ENCODE measurements at regions not wholly inside any gene's neighbourhood (a gene's known extent, or its start where the extent isn't known, plus 50 kb on each side); places are given as distances from the start of the nearest gene placed in this dataset.

DNA sequence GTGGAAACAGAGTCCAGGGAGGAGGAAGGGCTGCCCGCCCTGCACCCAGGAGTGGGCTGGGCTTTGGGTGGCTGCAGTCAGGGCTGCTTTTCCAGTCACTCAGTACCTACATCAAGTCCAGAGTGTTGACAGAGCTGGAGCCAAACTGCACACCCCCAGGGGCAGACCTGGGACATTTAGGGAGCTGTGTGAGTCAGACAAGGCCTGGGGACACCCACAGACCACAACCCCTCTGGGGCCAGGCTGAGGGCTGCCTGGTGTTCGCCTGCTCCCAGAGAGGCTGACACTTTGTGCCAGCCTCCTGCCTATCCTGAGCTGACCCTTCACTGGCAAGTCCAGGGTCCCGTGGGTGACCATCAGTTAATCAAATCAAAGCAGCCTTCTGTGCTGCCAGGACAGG is 240.0 kb downstream of the BCOR start:
- no peak for DNase-seq (ENCODE audit: low spot score)

DNA sequence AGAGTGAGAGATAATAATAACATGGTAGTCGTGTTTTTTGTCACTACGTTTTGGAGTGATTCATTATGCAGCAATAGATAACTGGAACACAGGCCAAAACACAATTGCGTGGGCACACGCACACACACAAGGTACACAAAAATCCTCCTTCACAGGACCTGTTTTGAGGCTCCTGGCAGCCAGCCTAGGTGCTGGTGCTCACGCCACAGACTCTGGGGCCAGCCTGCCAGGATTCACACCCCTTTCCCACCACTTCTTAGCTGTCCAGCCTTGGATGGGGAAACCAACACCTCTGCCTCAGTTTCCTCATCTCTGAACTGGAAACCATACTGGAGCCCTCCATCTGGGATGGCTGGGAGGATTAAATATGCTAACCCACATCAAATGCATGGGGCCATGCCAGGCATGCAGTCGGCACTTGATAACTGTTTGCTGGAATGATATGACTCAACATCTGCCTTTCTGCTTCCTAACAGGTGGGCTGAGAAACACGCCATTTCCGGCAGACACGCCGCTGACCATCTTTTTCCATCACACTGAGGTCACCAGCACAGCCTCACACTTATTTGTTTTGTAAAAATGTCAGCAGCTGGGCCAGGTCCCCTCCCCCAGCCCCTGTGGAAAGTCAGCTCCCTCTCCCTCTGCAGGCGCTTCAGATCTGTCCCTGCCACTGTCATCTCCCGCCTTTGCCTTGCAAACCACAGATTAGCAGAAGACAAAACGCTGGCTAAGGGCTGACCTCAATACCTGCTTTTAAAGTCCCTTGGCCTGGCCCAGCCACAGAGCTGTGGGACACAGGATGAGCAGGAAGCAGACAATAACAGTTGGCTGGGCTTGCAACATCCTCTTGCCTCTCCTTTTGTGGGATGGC is 237.5 kb downstream of the BCOR start:
- DNase-seq (ENCODE audit: low spot score) = no peak

DNA sequence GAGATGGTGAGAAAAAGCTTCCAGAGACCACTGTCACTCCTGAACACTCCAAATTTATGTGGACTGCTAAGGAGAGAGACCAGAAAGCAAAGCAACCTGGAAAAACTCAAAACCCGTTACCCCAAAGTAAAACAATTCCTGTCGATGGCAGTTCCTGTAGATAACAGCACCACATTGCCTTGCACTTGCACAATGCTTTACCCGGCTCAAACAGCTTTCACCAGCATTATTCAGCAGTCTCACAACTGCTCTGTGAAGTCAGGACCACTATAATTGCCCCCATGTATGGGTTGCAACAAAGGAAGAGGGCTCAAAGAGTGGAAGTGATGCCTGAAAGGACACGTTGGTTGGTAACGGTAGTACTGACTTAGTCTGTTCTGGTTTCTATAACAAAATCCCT is 234.8 kb downstream of the BCOR start:
- no peak for DNase-seq (ENCODE audit: low spot score)

DNA sequence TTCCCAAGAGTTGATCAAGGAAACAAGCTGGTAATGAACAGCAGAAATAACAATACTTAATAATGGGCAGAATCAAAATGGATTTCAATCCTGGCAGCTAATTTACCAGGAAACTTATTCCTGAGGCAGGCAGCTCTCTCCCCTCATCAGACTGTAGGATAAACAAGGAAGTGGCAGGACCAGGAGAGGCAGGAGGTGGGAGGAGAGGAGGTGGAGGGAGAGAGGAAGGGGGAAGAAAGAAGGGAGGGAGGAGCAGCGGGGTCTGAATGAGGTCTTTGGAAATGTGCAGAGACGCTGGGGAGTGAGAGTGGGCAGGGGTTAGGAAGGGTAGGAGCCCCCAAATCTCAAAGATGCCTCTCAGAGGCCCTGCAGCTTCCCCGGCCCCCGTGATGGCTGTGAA is 231.5 kb downstream of the BCOR start:
- no peak for DNase-seq (ENCODE audit: low spot score)

DNA sequence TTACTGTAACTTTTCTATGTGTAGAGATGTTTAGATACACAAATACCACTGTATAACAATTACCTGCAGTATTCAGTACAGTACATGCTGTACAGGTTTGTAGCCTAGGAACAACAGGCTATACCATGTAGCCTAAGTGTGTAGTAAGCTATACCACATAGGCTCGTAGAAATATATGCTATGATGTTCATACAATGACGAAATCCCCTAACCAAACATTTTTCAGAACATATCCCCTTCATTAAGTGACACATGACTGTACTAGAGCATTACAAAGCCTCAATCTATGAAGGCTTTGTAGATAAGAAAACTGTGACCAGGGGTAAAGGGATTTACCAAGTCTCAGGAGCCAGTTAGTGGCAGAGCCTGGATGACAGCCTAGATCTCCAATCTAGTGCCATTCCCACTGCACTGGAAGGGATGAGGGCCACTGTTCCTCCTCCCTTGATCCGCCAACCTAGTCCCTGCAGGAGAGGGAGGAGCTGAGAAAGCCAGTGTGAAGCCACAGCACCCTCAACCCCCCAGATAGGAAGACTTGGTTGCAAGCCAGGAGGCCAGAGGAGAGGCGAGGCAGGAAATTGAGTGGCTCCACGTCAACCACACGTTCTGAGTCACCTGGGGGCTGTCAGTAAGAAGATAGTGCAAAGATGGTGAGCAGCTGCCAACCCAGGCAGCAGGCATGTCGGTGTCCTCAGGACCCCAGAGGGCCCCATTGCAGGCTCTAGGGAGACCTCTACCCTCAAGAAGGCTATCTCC is 227.7 kb downstream of the BCOR start:
- DNase-seq (ENCODE audit: low spot score) = no peak

DNA sequence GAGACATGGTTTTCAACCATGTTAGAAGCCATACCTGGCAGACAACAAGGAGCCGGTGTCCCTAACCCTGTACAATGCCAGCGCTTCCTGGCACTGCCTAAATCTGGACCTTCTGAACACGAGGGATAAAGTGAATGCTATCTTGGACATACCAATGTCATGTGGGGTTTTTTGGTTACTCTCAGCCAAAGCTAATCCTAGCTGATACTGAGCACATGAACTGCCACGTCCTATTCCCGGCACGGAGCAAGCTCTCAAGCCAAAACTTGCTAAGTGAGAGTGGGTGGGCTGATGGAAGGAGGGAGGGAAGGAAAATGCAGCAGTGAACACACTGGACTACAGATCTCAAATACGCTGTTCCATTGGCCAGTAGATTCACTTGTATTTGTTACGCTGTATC is 226.1 kb downstream of the BCOR start:
- DNase-seq (ENCODE audit: low spot score) = no peak

DNA sequence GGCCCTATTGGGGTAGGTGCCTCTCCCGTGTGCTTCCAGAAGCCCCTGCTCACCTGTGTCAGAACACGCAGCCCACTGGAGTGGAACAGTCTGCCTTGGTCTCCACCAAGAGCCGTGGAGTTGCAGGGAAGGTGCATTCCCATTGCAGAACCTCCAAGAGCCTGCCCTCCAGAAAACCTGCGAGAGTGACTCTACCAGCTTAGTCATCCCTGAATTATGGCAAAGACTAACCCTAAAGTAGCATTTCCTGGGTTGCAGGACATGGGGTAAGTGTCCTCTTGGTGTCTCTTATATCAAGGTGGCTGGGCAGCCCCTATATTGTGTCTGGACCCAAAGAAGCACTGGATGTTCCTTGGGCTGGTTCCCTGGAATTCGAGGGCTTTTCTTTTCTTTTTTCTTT is 224.6 kb downstream of the BCOR start:
- no peak for DNase-seq (ENCODE audit: low spot score)

DNA sequence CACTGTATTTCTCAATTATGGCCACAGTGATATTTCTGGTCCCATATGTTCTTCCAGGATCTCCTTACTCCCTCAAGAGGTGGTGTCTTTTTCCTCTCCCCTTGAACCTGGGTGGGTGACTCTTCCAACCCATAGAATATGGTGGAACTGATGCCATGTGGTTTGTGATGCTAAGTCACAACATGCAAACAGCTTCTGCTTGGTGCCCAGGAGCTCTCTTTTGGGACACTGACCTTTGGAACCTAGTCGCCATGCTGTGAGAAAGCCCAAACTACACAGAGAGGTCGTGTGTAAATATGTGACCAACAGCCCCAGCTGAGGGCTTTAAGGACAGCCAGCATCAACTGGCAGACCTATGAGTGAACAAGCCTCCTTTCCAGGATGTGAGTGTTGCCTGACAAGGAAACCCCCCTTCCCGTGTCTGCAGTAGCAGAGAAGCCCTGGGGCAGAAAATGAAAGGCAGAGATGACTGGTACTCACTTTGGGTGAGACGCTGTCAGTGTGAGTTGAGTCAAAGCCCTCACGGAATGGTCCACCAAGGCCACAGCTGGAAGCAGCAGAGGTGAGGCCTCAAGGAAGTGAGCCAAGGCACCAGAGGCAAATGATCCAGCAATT is 223.4 kb downstream of the BCOR start:
- DNase-seq (ENCODE audit: low spot score) = no peak

DNA sequence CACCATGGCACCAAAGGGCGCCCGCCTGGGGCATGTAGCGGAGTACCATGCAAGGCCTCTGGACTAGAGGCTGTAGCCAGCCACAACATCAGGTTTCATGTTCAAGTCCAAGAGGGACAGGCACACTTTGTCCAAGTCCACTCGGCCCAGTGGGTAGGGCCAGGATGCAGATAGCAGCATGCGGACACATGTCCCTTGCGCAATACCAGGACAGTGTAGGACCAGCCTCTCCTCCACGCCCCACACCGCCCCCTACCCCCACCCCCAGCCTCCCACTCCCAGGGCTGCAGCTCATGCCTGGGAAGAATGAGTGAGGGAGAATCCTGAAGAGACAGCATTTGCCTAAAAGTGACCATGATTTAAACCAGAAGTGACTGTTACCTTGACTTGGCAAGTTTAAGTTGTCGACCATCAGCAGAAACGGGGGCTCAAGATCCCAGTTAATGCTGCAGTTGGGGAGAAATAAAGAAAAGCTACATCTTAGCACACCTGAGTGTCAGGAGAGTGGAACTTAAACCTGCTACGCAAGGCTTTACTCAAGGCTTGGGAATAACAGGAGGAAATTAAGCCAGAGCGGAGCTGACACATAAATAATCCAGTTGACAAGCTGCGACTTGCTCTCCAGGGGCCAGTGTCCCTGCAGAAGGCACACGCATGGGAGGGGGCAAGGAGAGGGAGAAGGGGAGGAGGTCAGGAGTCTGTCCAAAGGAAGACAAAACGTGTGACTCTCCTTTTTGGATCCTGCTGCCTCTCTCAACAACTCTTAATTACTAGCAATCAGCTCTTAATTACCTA is 221.7 kb downstream of the BCOR start:
- DNase-seq (ENCODE audit: low spot score) = peak; percentile 32

DNA sequence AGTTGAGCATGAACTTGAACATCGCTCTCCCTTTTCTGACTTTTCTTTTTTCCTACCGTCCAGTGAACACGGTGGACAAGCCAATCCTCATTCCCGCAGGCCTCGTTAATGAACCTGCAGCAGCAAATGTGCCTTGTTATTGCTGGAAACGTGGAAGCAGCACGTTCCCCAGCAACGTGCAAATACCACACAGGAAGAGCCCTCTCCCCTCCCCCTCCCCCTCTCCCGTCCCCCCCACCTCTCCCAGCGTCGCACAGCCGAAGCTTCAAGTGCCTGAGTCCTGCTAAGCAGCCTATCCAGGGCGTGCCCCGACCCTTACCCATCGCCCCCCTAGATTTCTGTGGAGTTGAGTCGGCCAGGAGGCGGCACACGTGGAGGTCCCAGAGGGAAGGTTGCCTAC is 219.9 kb downstream of the BCOR start:
- no peak for DNase-seq (ENCODE audit: low spot score)

DNA sequence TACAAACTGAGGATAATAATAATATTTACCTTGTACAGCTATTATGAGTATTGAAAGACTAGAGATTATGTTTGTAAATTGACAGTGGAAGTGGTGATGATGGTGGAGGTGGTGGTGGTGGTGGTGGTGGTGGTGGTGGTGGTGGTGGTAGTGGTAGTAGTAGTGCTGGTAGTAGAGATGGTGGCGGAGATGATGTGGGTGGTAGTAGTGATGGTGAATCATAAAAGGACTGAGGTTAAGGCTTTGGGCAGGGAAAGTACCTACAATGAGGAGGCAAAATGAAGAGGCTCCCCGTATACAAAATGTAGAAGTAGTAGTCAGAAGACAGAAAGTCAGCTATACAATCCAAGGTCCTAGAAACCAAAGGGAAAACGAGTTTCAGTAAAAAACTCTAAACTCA is 214.1 kb downstream of the BCOR start:
- no peak for DNase-seq (ENCODE audit: low spot score)

DNA sequence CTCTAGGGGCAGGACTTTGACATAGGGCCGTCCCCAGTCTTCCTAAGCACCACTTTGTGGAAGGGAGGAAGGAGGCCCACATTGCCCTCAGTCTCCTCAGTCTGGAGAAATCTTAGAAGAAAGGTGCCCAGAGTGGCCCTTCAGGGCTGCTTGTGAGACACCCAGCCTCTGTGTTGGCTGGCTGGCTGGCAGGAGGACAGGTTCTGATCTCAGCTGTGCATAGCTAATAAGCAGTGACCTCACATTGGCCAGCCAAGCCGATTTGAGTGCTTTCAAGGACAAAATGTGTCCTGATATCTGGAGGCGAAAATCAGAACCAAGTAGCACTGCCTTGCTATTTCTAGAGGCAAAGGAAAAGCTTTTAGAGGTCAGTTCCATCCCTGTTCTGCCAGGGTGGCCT is 211.5 kb downstream of the BCOR start:
- DNase-seq (ENCODE audit: low spot score) = no peak

DNA sequence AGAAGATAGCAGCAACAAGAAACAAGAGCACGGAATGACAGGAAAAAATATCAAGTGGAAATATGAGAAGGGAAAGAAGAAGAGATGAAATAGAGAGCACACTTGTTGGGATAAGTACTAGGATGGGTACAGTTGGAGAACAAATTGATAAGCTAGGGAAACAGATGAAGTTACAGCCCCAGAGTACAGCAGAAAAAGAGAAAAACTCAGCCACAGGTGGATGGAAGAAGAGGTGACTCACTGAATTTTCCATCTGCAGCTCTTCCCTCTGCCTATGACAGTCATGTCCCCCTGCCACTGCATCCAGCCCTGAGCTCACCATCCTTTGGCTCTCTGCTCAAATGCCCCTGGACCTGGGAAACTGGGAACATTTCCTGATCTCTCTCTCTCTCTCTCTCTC is 209.0 kb downstream of the BCOR start:
- no peak for DNase-seq (ENCODE audit: low spot score)

DNA sequence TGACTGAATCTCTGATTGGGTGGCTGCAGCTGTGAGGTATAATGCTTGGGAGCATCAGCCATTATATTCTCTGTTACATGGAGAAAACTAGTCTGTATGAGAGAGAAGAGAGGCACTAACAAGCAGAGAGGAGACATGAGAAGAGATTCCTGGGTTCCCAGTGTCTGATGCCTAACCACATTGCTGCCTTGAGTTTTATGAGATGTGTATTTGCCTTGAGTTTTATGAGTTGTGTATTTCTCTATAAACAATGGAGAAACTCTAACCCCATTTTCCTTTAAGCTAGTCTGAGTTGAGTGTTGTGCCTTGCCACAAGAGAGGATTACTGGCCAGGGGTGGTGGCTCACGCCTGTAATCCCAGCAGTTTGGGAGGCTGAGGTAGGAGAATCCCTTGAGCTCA is 208.1 kb downstream of the BCOR start:
- no peak for DNase-seq (ENCODE audit: low spot score)

DNA sequence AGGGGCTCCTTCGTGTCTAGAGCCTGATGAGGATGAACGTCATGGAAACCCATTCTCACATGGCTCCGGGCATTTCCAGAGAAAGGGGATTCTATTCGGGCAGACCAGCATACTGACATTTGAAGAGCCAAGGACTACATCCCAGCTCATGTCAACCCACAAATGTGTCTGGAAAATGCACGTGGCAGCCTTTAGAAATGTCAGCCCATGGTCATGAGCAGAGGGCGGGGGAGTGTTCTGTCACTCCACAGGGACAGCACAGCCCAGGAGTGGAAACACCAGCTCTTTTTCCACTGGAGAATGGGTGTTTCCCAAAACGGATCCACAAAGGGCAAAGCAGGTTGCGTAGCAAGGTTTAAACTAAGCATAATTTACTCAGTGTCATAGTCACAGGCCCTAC is 207.0 kb downstream of the BCOR start:
- no peak for DNase-seq (ENCODE audit: low spot score)

DNA sequence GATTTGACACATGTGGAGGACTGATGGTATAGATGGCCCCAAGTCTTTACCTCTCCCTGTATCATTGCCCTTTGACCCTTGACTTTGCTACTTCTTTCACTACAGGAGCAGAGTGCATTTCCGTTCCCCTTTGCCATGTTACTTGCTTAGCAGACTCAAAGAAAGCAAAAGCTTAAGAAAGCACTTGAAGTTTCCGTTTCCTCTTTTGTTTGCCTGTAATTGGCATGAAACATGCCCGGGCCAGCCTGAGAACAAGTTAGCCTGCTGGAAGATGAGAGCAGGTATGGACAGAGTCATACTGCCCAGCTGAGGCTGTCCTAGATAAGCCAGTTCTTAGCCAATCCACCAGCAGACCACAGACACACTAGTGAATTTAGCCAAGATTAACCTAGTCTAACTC is 206.0 kb downstream of the BCOR start:
- no peak for DNase-seq (ENCODE audit: low spot score)

DNA sequence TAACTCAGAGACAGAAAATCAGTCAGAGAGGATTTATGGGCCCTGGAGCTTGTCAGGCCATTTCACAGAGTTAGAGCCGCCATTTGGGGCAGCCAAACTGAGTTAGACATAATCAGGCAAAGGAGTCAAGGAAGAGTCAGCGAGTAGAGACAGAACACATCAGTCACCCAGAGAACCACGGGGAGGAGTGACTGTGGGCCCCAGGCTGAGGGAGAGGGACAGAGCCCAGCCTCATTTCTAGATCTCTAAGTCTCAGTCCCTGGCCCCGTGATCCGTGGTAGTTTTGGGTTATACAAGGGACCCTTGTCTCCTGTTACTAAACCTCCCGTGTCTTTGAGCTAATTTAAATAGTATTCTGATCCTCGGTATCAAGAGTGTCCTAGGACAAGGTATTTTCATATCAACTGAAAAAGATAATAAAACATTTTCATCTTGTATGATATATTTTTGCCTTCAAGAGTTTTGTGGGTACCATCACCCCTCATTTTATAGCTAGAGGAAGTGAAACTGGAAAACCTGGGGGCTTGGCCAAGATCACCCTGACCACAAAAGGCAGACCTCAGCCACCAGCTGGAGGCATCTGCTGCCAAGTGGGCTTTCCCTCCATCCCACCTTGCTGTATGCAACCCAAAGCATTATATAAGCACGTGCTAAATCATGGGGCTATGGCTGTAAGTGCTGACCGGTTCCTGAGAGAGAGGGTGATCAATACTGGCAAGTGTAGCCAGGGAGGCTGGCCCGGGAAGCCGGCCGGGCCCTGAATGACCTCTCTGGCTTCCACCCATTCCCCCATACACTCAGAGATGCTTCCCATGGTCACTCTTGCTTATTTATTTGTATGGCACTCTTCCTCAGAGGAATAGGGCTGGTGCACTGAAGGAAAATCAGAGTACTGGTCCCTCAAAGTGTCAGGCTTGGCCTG is 204.1 kb downstream of the BCOR start:
- DNase-seq (ENCODE audit: low spot score) = no peak

DNA sequence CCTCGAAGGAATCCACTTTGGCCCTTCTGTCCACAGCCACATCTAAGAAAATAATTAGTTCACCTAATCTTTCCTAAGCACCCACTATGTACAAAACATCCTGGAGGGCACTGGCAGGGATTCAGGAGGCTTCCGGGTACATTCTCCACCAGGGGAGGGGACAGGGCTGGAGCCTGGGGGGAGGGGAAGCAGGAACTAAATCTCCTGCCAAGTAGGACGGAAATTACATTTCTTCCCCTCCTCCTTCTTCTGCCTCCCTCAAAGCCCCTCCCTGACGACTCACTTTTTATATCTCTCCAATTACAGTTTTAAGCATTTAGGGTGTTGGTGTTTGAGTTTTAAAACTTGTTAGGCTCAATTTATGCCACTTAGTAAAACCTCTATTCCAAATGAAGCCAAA is 203.1 kb downstream of the BCOR start:
- DNase-seq (ENCODE audit: low spot score) = no peak

DNA sequence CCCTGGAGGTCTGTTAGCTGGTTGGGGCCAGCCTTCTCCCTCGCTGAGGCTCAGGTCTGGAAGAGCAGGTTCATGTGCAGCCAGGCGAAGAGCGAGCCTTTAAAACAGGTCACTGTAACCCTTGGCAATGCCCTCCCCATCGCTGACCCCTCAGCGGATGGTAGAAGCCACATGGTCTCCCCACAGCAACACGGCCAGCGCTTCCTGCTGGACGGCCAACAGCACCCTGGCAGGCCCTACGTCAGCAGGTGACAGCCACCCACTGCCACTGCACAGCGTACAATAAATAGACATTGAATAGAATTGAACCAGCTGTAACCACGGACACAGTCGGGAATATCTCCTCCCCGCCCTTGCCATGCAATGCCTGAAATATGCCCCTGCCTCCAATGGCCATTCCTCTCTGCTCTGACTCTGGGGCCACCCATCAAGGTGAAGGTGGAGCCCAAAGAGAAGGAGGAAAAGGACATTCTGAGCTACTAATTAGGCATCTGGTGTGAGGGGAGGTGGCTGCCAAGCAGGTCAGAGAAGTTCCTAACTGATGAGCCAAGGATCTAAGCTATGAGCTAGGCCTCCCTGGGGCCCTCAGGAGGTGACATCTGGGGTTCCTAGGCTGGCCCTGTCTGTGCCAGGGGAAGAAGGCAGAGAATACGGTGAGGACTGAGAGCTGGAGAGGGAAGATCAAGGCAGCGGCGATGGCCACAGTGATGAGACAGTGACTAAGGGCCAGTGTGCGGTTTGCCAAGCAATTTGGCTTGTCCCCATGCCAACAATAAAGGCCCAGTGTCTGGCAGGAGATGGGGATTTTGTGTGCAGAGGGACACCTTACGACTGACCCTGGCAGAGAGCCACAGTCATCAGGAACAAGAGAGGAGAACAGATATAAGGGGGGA is 202.3 kb downstream of the BCOR start:
- DNase-seq (ENCODE audit: low spot score) = no peak

Data from D341Med (cell line).